Nucleus accumbens (tissue), 56 donors: ENCODE measurements at regions not wholly inside any gene's neighbourhood (a gene's known extent, or its start where the extent isn't known, plus 50 kb on each side); places are given as distances from the start of the nearest gene placed in this dataset.

Source experiments
- DNase-seq, 56 donors: peaks; one replicate each; lab custom pipeline; 2025; lab: John Stamatoyannopoulos, UW

GRCh38 chr10:88193018-88193417, 329.6 kb downstream of the PTEN start:
- no peak for DNase-seq

- no peak for DNase-seq
Measured at GRCh38 chr10:88194041-88194887, 330.8 kb downstream of the PTEN start.

- DNase-seq = no peak
Measured at GRCh38 chr10:88194961-88195367, 331.5 kb downstream of the PTEN start.

GRCh38 chr10:88195841-88196240, 332.4 kb downstream of the PTEN start:
- DNase-seq = no peak

GRCh38 chr10:88196291-88196690, 332.9 kb downstream of the PTEN start:
- no peak for DNase-seq

GRCh38 chr10:88198023-88198422, 334.6 kb downstream of the PTEN start:
- no peak for DNase-seq

GRCh38 chr10:88200312-88201032, 337.0 kb downstream of the PTEN start:
- no peak for DNase-seq

- DNase-seq = no peak
Measured at GRCh38 chr10:88205842-88206446, 342.5 kb downstream of the PTEN start.

GRCh38 chr10:88207121-88207546, 343.7 kb downstream of the PTEN start:
- no peak for DNase-seq

GRCh38 chr10:88209231-88209630, 345.8 kb downstream of the PTEN start:
- DNase-seq = no peak

GRCh38 chr10:88209837-88210561, 346.6 kb downstream of the PTEN start:
- DNase-seq = no peak

GRCh38 chr10:88211230-88211629, 347.8 kb downstream of the PTEN start:
- no peak for DNase-seq

GRCh38 chr10:88212069-88212468, 348.6 kb downstream of the PTEN start:
- DNase-seq = no peak

GRCh38 chr10:88213065-88213605, 349.7 kb downstream of the PTEN start:
- no peak for DNase-seq

GRCh38 chr10:88216976-88217375, 353.6 kb downstream of the PTEN start:
- no peak for DNase-seq

- DNase-seq = no peak
Measured at GRCh38 chr10:88218362-88218761, 354.9 kb downstream of the PTEN start.

GRCh38 chr10:88219753-88220152, 356.3 kb downstream of the PTEN start:
- no peak for DNase-seq

GRCh38 chr10:88221010-88221973, 357.9 kb downstream of the PTEN start:
- DNase-seq = no peak

- DNase-seq = no peak
Measured at GRCh38 chr10:88222881-88223280, 359.5 kb downstream of the PTEN start.
